ELR (cell line): ENCODE measurements at regions not wholly inside any gene's neighbourhood (a gene's known extent, or its start where the extent isn't known, plus 50 kb on each side); places are given as distances from the start of the nearest gene placed in this dataset.
"Not testable (repeated sequence)": the region's sequence is repeated elsewhere in the genome, so short reads cannot be mapped to it uniquely, and the experiment has no call there.

Experiments used
- DNase-seq: peaks from one replicate; pipeline ENCODE4 v3.0.0-alpha.2; 2015; ENCODE audit warnings: low read depth

GRCh38 chr9:87410047-87411005, 87.3 kb upstream of the DAPK1 start:
- not testable (repeated sequence) for DNase-seq

- no peak for DNase-seq
Observed at GRCh38 chr9:87420884-87421283, 76.8 kb upstream of the DAPK1 start.

GRCh38 chr9:87421734-87422133, 75.9 kb upstream of the DAPK1 start:
- DNase-seq: no peak

DNA sequence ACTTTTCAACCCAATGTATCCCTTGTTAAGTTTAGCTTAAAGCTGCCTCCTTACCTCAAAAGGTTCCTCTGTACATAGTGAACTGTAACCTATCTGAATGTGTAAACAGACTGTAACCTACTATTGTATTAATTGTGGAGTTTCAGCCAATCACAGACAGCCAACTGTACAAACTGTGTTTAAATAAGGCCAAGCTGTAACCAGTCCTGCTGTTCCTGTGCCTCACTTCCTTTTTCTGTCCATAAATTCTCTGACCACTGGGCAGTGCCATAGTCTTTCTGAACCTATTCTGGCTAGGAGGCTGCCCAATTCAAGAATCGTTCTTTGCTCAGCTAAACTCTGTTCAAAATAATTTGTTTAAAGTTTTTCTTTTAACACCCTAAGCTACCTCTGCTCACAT, 74.7 kb upstream of the DAPK1 start:
- no peak for DNase-seq

- not testable (repeated sequence) for DNase-seq
Observed at GRCh38 chr9:87423885-87424284, 73.8 kb upstream of the DAPK1 start.

DNA sequence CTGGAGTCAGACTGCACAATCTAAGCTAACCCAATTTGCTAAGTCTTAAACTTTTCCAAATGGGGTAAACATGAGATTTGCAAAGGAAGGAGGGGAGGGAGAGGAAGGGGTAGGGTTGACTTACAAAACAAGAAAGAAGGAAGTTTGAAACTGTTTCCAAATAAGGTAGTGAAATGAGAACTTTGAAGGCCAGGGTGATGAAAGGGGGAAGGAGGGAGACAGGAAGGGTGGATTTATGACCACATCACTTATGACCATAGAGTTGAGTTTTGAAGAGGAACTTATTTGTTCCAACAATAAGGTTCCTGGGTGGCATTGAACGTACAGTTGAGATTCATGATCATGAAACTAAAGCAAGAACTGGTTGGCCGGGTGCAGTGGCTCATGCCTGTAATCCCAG, 72.5 kb upstream of the DAPK1 start:
- no peak for DNase-seq

GRCh38 chr9:87427851-87428506, 69.7 kb upstream of the DAPK1 start:
- DNase-seq: no peak

- no peak for DNase-seq
Observed at GRCh38 chr9:87428659-87429058, 69.0 kb upstream of the DAPK1 start.

DNA sequence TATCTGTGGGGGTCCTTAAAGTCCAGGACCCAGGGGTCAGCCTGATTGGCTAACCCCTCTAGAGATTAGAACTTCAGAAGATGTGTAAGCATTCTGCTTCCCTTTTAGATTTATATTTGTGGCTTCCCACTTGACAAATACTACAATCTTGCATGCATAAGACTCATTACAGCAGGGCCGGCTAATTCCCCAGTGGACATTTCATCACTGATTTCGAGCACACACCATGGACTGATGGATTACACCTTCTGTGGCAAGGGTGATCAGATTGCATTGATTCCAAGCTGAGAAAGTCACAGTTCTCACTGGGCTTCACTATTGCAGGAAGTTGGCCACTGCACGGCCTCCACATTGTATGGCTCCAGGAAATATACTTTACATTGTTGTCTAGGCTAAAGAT, 65.8 kb upstream of the DAPK1 start:
- no peak for DNase-seq

- no peak for DNase-seq
Observed at GRCh38 chr9:87433853-87434252, 63.8 kb upstream of the DAPK1 start.

DNA sequence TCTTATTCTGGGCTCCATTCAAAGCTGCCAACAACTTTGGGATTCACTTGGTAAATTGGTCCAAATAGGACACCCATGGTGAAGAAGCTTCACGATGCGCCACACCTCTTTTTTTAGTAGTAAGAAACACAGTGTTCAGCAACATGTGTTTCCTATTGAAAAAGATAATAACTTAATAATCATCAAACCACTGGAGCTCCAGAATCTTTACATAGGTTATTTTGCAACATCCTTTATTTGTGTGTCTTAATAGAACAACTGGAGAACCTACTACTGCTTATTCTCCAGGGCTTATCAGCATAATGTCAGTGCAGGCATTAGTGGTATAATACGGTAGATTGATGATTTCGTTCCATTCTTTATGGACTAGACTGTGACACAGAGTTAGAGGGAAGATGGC, 63.3 kb upstream of the DAPK1 start:
- DNase-seq: no peak

DNA sequence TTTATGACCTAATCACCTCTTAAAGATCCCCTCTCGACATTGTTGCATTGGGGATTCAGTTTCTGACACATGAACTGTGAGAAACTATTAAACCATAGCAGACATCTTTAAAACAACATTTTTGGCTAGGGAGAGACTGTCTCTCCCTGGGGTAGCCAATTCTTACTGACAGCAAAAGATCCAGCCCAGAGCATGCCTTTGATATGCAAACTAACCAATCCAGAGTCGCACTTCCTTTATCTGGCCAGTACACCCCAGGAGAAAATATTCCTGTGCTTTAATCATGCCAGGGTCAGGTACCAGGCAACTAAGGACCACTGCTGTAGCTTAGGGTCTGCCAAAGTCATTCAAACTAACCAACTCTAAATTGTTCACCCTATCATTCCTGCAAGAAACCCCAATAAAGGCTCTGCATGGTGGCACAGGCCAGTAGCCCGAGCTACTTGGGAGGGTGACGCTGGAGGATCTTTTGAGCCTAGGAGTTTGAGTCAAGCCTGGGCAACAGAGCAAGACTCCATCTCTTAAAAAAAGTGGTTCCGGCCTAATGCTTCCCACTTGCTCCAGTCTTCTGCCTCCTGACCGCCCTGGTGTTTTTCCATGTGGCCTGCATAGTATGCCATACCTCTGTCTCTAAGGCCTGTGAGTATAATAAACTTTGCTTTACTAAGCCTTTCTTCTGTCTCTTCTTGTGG, 62.3 kb upstream of the DAPK1 start:
- no peak for DNase-seq

- DNase-seq: no peak
Observed at GRCh38 chr9:87436716-87437115, 61.0 kb upstream of the DAPK1 start.

DNA sequence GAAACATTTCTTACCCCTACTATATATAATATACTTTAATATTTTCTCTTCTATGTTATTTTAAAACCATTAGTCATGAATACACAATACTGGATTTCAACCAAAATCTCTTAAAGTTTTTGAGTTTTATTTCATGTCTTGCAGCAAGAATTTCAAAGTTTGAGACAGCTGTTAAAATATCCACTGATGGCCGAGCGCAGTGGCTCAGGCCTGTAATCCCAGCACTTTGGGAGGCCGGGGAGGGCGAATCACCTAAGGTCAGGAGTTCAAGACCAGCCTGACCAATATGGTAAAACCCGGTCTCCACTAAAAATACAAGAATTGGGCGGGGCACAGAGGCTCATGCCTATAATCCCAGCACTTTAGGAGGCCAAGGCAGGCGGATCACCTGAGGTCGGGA, 59.7 kb upstream of the DAPK1 start:
- DNase-seq: no peak

DNA sequence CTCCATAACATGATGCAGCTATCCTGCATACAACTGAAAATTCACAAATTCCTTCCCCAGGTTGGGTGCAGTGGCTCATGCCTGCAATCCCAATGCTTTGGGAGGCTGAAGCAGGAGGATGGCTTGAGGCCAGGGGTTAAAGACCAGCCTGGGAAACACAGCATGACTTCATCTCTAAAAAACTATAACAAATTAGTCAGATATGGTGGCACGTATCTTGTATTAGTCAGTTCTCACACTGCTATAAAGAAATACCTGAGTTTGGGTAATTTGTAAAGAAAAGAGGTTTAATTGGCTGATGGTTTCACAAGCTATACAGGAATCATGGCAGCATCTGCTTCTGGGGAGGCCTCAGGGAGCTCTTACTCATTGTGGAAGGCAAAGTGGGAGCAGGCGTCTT, 56.4 kb upstream of the DAPK1 start:
- peak; percentile 29 for DNase-seq

DNA sequence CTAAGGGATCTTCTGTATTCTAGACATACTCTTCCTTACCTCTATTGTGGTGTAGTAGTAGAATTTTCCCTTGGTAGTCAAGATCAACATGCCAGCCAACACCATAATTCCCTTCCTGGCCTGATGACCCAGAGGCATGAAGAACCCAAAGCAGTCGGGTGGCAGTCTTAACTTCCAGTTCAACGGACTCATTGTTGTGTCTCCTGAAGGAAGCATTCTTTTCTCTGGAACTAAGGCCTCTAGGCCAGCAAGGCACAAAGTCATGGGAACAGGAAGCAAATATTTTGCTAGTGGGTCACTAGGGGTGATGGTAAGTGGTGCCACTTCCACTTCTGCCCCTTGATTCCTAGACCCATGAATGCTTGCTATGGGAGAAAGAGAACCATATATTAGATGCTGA, 55.2 kb upstream of the DAPK1 start:
- DNase-seq: no peak

- DNase-seq: no peak
Observed at GRCh38 chr9:87443006-87443405, 54.7 kb upstream of the DAPK1 start.

GRCh38 chr9:87443461-87443860, 54.2 kb upstream of the DAPK1 start:
- DNase-seq: no peak

- DNase-seq: peak; percentile 1
Observed at GRCh38 chr9:87445646-87446045, 52.0 kb upstream of the DAPK1 start.

DNA sequence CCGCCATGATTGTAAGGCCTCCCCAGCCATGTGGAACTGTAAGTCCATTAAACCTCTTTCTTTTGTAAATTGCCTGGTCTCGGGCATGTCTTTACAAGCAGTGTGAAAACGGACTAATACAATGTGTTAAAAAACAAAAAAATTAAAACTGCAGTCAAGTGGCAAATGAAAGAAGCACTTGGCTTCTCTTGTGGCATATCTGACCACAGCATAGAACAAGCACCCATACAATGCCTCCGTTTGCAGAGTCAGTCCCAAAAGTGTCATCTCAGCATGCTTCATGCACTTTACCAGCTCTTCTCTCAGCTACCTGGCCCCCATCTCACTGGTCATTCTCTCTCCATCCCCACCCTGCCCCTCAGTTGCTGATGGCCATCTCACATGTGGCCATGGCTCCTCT, 51.1 kb upstream of the DAPK1 start:
- no peak for DNase-seq

DNA sequence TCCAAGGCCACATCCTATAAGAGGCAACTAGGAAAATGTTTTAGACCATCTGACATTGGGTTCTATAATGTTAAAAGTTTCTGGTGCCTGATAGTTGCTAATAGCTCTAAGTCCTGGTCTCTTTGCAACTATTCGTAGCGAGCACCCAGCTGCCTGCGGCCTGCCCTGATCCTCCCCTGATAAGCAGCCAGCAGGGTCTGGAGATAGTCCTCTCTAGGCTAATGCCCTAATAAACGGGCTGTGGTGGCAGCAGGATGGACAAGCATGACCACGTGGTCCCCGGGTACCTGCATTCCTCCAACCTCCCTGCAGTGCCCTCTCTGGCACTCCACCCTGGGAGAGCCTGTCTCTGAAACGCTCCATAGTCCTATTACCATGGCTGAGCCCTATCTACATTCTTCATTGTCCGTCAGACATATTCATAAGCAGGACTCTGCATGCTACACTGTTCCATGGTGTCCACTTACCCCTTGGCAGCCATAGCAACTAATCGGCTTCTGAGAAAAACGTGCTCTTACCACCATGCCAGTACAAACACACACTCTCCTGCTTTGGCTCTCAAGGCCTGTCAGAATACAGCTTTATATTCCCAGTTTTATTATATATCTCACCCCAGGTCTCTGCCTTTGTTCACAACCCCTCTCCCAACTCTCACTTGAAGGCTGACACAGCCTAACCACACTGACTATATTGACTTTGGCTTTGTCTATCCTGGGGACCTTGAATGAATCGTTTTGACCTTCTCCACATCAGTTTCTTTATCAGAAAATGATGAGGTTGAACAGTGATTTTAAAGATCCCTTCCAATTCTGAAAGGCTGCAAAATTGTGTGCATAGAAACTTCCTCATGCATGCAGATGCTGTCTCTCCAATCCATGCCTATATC, 49.9 kb upstream of the DAPK1 start:
- DNase-seq: no peak
